GOT3 (cell line): ENCODE measurements at regions not wholly inside any gene's neighbourhood (a gene's known extent, or its start where the extent isn't known, plus 50 kb on each side); places are given as distances from the start of the nearest gene placed in this dataset.
"Not testable (repeated sequence)": the region's sequence is repeated elsewhere in the genome, so short reads cannot be mapped to it uniquely, and the experiment has no call there.

Experiments
- DNase-seq: peaks from one replicate; lab custom pipeline; 2025; ENCODE audit warnings: mixed read lengths; lab: John Stamatoyannopoulos, UW

GRCh38 chr2:53610260-53610659 is 157.3 kb upstream of the CHAC2 start:
- no peak for DNase-seq

GRCh38 chr2:53609551-53609950 is 158.1 kb upstream of the CHAC2 start:
- no peak for DNase-seq

GRCh38 chr2:53608293-53608692 is 159.3 kb upstream of the CHAC2 start:
- no peak for DNase-seq

GRCh38 chr2:53600815-53601214 is 166.8 kb upstream of the CHAC2 start:
- no peak for DNase-seq

GRCh38 chr2:53586733-53587612 is 180.6 kb upstream of the CHAC2 start:
- DNase-seq: not testable (repeated sequence)

- no peak for DNase-seq
Observed at GRCh38 chr2:53584986-53585385, 182.6 kb upstream of the CHAC2 start.

GRCh38 chr2:53583583-53583982 is 184.0 kb upstream of the CHAC2 start:
- DNase-seq: no peak

- no peak for DNase-seq
Observed at GRCh38 chr2:53582556-53582955, 185.0 kb upstream of the CHAC2 start.

GRCh38 chr2:53576166-53576565 is 191.4 kb upstream of the CHAC2 start:
- no peak for DNase-seq

GRCh38 chr2:53575721-53576124 is 191.9 kb upstream of the CHAC2 start:
- DNase-seq: no peak

GRCh38 chr2:53572696-53573095 is 194.9 kb upstream of the CHAC2 start:
- DNase-seq: no peak

- DNase-seq: no peak
Observed at GRCh38 chr2:53569957-53570727, 197.5 kb upstream of the CHAC2 start.

- DNase-seq: no peak
Observed at GRCh38 chr2:53568469-53568868, 199.1 kb upstream of the CHAC2 start.

- no peak for DNase-seq
Observed at GRCh38 chr2:53567073-53567472, 200.5 kb upstream of the CHAC2 start.

- no peak for DNase-seq
Observed at GRCh38 chr2:53562407-53562806, 205.2 kb upstream of the CHAC2 start.

- DNase-seq: no peak
Observed at GRCh38 chr2:53561155-53561554, 206.4 kb upstream of the CHAC2 start.

GRCh38 chr2:53559302-53559966 is 208.2 kb upstream of the CHAC2 start:
- no peak for DNase-seq

GRCh38 chr2:53558867-53559266 is 208.7 kb upstream of the CHAC2 start:
- DNase-seq: no peak

- no peak for DNase-seq
Observed at GRCh38 chr2:53549497-53549896, 218.1 kb upstream of the CHAC2 start.

GRCh38 chr2:53545604-53546003 is 222.0 kb upstream of the CHAC2 start:
- no peak for DNase-seq

GRCh38 chr2:53544871-53545558 is 222.6 kb upstream of the CHAC2 start:
- no peak for DNase-seq

- DNase-seq: no peak
Observed at GRCh38 chr2:53543083-53543482, 224.5 kb upstream of the CHAC2 start.
